Body of pancreas (tissue), 4 donors: ENCODE measurements at regions not wholly inside any gene's neighbourhood (a gene's known extent, or its start where the extent isn't known, plus 50 kb on each side); places are given as distances from the start of the nearest gene placed in this dataset.

ENCODE experiments used
- POLR2A ChIP-seq, 3 donors: fragments of 450-650 bp; IDR thresholded peaks; one replicate each; pipeline ENCODE4 v1.6.1; 2016; ENCODE audit warnings: antibody characterized with exemption in 3 of 3, mild to moderate bottlenecking in 2 of 3
- TF ChIP-seq, protein P1 (sequence below), 7 experiments: fragments of 450-650 bp in 4 of 7; fragments of 200-600 bp in 3 of 7; sonication (generic) in 3 of 7; IDR thresholded peaks; one replicate each; pipeline ENCODE4 v1.5.1; 2016 to 2019; ENCODE audit warnings: antibody characterized with exemption in 7 of 7

- no peak for TF ChIP-seq POLR2A (IDR thresholded peaks at IDR 0.05)
- TF ChIP-seq, protein P1, sequence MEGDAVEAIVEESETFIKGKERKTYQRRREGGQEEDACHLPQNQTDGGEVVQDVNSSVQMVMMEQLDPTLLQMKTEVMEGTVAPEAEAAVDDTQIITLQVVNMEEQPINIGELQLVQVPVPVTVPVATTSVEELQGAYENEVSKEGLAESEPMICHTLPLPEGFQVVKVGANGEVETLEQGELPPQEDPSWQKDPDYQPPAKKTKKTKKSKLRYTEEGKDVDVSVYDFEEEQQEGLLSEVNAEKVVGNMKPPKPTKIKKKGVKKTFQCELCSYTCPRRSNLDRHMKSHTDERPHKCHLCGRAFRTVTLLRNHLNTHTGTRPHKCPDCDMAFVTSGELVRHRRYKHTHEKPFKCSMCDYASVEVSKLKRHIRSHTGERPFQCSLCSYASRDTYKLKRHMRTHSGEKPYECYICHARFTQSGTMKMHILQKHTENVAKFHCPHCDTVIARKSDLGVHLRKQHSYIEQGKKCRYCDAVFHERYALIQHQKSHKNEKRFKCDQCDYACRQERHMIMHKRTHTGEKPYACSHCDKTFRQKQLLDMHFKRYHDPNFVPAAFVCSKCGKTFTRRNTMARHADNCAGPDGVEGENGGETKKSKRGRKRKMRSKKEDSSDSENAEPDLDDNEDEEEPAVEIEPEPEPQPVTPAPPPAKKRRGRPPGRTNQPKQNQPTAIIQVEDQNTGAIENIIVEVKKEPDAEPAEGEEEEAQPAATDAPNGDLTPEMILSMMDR (IDR thresholded peaks at IDR 0.05), result no peak
These were observed 71.5 kb upstream of the RTL6 start for GRCh38 chr22:44569561-44569991.
